GM20431 (cell line): ENCODE measurements at regions not wholly inside any gene's neighbourhood (a gene's known extent, or its start where the extent isn't known, plus 50 kb on each side); places are given as distances from the start of the nearest gene placed in this dataset.

Experiments
- in situ Hi-C: fragments of 300-500 bp; cut with MseI, MboI; formaldehyde crosslinking; loops from one replicate; pipeline ENCODE4 v1.15.0; 2020; ENCODE audit warnings: low sequenced_read_pairs; ENCODE audit not compliant: unreplicated experiment

DNA sequence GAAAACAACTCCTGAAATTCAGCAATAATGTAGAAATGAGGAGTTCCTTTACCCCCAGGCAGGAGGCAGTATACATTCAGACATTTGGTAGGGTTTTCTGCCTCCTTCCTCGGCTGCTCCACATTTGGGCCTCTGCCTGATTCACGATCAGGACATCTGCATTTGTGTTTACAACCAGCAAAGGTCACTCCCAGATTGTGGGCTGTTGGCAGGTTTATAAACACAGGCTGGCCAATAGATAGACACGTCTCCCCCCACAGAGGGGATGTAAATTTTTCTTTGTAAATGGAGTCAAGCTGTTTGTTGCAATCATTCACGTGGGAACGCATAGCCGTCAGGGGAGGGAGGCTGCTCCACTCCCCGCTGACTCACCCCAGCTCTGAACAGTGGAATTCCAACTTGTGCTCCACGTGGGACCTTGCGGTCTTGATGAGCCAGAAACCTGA lies 252.1 kb upstream of the N4BP1 start:
- in situ Hi-C loops, result no loop called here

DNA sequence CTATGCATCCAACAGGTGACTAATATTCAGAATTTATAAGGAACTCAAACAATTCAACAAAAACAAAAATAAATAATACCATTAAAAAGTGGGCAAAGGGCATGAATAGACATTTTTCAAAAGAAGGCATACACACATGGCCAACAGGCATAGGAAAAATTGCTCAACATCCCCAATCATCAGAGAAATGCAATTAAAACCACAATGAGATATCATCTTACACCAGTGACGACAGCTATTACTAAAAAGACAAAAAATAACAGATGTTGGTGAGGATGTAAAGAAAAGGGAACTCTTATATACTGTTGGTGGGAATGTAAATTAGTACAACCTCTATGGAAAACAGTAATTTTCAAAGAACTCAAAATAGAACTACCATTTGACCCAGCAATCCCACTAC lies 250.4 kb upstream of the N4BP1 start:
- in situ Hi-C loops, result no loop called here

DNA sequence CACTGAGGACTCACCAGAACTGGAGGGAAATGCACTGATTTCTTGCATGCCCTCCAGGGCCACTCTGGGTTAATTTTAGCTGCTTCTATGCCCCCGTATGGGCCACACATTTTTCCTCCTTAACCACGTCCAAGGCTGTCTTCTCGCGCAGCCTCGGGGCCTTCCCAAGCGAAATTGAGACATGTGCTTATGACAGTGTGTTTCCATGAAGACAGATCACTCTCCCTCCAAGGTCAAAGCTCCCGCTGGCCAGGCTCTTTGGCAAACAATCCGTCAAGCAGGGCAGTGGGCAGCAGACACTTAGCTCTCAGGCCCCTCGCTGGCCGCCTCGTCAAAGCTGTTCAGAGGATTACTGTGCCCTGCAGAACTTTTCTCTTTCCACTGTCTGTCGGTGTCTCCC lies 243.0 kb upstream of the N4BP1 start:
- in situ Hi-C loops, result no loop called here

DNA sequence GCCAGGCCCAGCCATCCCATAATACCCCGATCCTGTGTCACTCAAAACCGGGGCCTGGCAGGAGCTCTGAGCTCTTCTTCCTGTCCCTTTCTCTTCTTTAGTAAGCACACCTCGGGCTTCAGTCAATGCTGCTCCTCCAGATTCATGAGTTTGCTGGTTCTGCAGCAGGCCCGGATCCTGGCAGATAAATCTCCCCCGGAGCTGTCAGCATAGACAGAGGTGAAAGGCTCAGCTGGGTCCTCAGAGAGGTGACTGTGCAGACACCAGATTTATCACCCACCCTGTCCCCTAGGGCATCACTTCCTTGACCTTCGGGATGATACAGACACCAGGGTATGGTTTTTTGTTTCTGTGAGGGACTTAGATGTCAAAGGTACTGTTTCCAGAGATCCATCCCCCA lies 242.5 kb upstream of the N4BP1 start:
- in situ Hi-C loops, result no loop called here

DNA sequence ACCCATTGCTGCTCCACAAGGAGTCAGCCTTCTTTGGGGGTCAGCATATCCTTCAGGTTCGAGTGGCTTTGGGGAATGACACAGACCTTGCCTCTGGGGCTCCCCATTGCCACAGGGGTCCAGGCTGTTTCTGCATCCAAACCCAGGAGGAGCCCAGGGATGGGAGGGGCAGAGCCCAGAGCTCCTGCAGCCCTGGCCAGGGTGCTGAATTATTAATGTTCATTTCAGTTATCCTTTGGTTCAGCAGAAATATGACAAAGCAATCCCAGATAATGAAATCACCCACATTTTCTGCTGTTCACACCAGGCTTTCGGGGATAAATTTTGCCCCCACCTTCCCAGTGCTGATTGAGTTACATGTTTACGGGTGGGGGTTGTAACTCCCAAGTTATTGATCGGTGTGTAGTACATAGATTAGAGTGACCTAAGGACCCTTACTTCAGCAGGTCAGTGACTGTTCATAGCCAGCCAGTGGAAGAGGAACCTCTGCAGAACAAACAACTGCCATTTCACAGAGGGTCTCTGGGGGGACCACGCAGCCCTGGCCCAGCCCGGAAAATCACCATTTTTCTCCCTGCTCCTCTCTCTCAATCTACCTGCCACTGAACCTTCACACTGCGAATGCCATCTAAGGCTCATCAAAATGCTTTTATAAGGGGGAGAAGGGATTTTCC lies 240.3 kb upstream of the N4BP1 start:
- in situ Hi-C loops, result no loop called here

DNA sequence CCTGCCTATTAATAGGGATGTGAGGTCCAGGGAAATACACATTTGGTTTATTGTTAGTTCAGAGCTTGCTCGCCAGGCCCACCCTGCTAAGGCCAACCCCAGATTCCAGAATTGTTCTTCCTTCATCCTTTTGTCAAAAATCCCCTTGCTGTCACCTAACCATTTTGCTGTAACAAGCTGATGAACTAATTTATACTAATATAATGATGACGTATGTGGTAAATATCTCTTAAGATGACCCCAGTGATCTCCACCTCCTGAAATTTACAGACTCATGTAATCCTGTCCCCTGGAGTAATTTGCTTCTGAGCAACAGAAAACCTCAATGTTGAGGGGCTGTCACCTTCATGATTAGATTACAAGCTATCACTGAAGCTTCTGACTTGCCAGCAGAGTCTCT lies 236.3 kb upstream of the N4BP1 start:
- in situ Hi-C loops, result no loop called here

DNA sequence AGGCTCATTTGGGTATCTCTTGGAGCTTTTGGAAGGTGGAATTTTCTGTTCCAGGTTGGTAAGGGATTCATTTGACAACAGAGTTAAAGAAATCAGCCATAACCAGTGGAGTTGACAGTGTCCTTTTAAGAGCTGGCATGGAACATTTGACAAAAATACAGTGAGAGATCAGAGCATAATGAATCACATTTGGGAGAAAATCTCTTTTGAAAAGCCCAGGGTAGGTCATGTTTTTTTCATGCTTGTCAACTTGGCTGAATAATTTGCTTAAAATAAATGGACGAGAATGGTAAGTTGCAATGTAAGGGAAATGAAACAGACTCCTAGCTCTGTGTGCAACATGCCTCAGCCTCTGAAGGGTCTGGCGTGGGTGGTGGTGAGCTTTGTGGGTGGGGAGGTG lies 235.3 kb upstream of the N4BP1 start:
- in situ Hi-C loops, result no loop called here

DNA sequence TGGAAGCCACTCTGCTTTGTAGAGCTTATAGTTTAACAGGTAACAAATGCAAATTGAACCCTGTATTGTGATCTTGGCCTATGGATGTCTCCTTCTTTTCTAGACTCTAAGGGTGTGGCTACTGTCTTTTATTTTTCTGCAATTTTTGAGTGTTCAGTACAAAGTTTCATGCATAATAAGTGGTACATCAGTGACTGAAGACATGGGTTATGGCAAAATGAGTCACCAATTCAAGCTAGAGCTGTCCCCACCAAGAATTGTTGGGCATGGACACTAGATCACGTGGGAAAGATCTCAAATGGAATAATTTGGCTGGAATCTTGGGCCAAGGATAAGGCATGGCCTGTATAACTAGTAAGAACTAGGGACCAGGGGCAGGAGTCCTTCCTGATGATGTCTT lies 228.4 kb upstream of the N4BP1 start:
- in situ Hi-C loops, result no loop called here

DNA sequence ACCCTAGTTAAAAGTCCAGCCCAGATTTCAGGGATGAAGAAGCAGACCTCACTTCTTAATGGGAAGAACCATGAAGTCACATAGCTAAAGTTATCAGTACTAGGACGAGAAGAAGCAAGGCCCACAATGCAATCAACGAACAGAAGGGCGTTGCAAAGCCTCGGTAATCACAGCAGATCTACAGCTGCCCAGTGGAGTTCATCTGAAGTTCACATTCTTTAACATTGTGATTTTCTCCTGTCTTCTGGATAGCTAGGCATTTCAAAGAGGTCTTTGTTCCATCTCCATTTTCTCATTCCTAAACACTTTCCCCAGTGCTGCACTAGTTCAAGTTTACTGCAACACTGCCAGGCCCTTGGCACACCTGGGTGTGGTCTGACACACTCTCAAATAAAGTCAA lies 226.7 kb upstream of the N4BP1 start:
- in situ Hi-C loops, result no loop called here

DNA sequence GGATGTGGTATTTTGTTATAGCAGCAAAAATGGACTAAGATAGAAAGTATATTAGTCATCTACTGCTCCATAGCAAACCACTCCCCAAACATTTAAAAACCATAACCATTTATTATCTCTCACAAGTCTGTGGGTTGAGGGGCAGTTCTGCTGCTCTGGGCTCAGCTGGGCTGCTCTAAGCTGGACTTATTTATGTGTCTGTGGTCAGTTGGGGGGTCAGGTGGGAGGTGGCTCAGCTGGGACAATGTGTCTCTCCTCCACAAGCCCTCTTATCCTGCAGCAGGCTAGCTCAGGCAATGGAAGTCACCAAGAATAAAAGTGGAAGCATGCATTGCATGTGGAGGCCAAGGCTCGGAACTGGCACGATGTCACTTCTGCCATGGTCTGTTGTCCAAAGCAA lies 226.1 kb upstream of the N4BP1 start:
- in situ Hi-C loops, result no loop called here

DNA sequence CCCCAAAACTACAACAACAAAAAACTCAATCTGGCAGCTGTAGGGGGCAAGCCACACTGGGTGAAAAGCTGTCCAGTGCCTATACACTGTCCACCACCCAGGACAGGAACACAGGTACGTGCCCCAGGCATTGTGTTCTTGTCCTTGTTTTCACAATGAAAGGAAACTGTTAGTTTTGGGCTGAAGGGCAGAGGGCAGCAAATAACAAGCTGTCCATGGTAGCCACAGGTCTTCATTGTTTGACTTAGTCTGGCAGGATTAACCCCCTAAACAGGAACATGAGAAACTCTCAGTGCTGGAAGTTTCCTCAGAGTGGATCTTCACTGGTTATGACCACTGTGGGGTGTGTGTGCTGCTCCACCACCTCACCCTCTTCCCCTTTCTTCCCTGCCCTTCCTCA lies 224.6 kb upstream of the N4BP1 start:
- in situ Hi-C loops, result no loop called here

DNA sequence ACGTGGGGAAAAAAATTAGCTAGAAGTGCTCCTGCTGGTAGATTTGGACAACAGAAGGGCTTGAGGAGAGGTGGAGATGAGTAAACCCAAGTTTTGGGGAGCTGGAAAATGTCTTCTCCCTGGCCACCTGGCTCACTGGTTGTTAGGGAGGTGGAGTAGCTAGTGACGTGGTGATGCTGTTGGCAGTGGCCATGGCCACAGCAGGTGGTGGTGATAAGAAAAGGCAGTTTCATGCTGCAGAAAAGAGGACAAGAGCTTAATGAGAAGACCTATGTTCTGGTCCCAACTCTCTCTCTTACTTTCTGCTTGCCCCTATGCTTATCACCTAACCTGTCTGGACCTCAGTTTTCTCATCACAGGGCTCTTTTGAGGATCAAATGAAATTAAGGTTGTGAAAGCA lies 223.5 kb upstream of the N4BP1 start:
- in situ Hi-C loops, result no loop called here

DNA sequence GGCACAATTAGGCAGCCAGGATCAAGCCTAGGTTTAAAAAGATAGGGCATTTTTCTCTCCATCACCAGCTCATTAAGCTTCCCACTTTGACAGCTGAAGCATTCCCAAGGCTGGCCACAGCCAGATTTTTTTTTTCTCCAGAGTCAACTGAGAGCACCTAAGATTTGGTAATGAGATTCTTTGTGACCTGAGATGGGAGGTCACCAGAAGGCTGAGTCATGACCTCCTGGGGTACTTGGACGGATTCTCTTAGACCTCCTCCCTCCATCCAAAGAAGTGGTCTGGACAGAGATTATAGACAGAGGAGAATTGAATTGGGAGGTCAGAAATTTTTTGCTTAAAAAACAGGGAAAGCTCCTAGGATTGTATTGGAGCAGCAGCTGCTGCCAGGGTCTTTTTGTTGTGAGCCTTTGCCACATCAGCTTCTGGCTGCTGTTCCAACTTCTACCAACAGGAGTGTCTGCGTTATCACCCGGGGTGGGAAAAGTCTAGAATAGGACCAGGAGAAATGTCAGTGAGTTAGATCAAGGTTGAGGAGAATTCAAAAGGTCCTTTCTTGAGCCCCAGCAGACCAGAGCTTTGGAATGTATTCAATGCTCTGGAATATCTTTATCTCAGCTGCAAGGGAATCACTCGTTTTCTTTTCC lies 221.2 kb upstream of the N4BP1 start:
- in situ Hi-C loops, result no loop called here

DNA sequence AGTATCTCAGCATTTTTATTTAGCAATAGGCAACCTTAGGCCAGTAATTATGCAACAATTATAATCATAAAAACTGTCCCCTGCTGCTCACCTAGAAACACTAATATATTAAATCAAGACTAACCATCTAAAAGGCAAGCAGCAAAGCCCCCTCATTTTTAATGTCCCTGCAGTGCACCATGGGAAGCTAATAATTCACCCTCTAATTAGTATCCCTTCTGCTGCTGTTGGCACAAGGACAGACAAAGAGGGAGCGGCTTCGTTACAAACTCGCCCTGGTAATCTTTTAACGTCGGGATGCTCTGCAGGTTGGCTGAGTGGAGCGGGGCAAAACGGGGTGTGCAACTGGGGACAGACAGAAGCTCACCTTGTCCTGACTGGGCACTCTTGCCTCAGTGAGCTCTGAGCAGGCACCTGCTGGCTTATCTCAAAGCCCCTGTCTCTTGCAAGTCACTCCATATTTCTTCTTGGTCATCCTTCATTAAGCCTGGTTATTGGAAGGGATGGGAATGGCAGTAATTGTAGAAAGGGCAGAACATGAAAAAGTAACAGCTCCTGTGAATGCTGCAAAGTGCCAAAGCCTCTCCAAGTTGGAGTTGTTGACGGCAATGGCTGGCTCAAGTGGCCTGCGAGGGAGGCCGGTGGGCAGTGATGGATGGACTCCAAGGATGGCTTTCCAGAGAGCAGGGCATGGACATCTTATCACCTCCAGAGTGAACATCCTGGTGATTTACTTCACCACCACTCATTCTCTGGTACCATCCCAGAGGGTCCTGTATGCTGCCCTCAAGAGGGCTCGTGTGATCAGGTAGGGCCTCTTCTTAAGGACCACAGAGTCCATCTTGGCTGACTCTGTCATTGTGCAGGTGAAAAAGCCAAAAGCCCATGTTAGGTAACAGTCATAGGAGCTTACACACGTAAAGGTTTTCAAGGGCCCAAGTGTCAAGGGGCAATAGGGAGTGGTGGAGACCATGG lies 219.6 kb upstream of the N4BP1 start:
- in situ Hi-C loops, result no loop called here

DNA sequence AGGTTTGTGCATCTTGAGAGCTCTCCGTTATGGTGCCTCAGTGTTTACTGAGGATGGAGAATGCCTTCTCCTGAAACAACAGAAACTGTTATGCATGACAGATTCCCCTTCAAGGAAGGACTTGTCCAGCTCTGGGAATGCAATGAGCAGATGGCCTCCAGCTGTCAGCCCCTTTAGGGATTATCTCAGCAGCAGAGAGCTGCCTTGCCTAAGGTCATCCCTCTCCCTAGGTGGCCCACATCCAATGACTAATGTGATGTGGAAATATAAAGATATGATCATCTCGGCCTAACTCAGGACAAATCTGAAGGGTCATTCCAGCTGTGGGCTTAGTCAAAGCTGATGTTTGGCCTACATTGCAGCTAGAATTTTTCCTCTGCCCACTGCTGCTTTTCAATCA lies 214.3 kb upstream of the N4BP1 start:
- in situ Hi-C loops, result no loop called here

DNA sequence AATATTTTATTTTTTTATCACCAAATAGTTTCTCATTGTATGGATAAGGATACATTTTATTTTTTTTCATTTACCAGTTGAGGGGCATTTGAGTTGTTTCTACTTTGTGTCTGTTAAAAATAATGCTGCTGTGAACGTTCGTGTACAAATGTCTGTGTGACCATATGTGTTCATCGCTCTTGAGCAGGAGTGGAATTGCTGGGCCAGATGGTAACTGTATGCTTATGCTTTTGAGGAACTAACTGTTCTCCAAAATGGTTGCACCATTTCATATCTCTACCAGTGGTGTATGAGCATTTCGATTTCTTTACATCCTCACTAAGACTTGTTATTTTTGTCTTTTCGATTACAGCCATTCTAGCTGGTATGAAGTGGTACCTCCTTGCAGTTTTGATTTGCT lies 212.5 kb upstream of the N4BP1 start:
- in situ Hi-C loops, result no loop called here

DNA sequence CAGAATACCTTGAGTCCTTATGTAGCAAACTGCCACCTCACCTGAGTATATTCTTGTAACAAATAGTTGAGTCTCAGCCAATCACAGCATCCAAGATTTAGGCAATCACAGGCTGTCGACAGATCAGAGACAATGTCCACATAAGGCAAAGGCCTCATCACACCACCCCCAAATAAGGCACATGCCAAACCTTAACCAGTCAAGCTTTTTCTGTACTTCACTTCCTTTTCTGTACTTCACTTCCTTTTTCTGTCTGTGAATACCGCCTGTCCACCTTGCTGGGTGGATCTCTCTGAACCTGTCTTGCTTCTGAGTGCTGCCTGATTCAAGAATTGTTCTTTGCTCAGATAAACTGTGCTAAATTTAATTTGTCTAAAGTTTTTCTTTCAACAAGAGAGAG lies 210.4 kb upstream of the N4BP1 start:
- in situ Hi-C loops, result no loop called here

DNA sequence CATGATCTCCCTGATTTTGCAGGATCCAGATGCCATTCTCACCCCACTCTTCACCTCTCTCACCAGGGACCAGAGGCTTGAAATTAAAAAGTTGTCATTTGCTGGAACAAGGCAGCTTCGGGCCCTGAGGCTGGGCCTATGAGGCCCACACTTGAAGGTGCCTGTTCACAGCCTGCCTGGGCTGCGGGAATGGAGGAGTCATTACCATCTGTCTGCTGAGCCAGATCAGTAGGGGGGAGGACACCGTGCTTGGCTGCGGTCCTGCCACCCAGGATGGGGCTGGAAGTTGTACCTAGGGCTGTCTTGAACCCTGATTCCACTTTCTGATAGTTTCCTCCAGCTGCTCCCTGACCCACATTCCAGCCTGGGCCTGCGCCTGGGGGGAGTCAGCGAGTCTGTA lies 208.3 kb upstream of the N4BP1 start:
- in situ Hi-C loops, result no loop called here

DNA sequence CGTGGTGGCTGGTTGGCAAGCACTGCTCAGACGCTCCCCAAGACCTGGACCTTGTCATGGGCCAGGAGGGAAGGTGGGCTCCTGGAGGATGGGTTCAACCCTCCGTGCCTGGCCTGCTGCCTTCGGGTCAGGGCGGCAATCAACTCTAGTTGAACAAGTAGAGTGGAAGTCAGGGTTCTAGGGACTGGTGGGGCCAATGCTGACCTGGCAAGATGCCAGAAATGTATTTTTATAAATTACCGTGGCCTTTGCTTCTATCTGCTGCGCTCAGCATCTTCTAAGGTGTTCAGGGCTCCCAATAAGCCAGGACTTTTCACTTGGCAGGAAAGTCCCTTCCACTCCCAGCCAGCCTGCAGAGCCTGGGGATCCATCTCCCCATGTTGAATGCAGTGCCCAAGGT lies 207.1 kb upstream of the N4BP1 start:
- in situ Hi-C loops, result no loop called here

DNA sequence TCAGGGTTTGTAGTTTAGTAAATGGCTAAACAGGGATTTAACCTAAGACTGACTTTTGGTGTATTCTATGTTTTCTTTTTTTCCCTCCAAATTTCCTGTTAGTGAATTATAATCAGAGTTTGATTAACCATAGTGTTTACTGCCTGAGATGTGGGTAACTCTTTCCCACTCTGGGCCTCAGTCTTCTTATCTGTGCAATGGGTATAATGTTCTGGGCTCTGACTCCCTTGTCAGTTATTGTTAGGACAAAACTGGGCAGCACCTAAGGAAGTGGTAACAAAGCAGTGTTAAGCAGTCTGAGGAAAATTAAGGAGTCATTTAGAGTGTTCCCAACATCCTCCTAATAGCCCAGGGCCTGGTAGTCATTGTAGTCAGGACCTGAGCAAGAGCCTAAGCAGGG lies 206.4 kb upstream of the N4BP1 start:
- in situ Hi-C loops, result no loop called here

DNA sequence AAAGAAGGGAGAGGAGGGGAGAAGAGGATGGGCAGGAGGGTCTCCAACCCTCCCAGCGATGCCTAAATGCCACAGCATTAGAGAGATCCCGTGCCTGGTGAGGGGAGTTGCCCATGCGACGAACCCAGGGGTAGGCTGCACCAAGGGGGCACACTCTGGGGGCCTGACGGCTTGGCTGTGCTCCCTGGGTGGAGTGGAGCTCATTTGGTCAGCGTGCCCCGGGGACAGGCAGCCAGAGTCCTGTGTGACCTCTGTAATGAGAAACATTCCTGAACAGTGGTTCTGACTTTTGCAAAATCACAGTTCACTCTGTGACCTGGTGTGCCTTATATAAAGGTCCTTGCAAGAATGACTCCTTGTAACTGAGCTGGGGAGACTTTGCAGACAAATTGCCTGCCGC lies 205.0 kb upstream of the N4BP1 start:
- in situ Hi-C loops, result no loop called here
